Liver (tissue), 8 donors: ENCODE measurements at regions not wholly inside any gene's neighbourhood (a gene's known extent, or its start where the extent isn't known, plus 50 kb on each side); places are given as distances from the start of the nearest gene placed in this dataset.

Source experiments
- DNase-seq: peaks from one replicate; pipeline ENCODE4 v3.0.0-alpha.2; 2017; ENCODE audit warnings: low spot score
- H3K27ac ChIP-seq, 2 donors: one replicate each; pipeline ENCODE4 v1.7.0; 2013; ENCODE audit warnings: inconsistent platforms in 2 of 2, low read length in 2 of 2, control low read depth in 1 of 2, low read depth in 1 of 2, mild to moderate bottlenecking in 1 of 2
- H3K27me3 ChIP-seq, 4 donors: one replicate each; pipeline versions ENCODE4 v1.6.1 to v1.7.0; 2013; ENCODE audit warnings: low read length in 3 of 4, inconsistent platforms in 1 of 4, mild to moderate bottlenecking in 1 of 4, moderate library complexity in 1 of 4; ENCODE audit not compliant: control insufficient read depth in 4 of 4, insufficient read depth in 4 of 4
- H3K36me3 ChIP-seq, 4 donors: one replicate each; pipeline versions ENCODE4 v1.6.1 to v1.7.0; 2013; ENCODE audit warnings: low read length in 3 of 4, mild to moderate bottlenecking in 3 of 4, low read depth in 1 of 4, moderate library complexity in 1 of 4; ENCODE audit not compliant: control insufficient read depth in 4 of 4, insufficient read depth in 3 of 4
- H3K4me1 ChIP-seq, 4 donors: one replicate each; pipeline versions ENCODE4 v1.6.1 to v1.7.0; 2013; ENCODE audit warnings: low read length in 3 of 4, mild to moderate bottlenecking in 3 of 4, moderate library complexity in 1 of 4; ENCODE audit not compliant: control insufficient read depth in 4 of 4, insufficient read depth in 4 of 4
- H3K4me3 ChIP-seq, 3 donors: one replicate each; pipeline versions ENCODE4 v1.6.1 to v1.7.0; 2013; ENCODE audit warnings: low read length in 3 of 3, control low read depth in 1 of 3, low read depth in 1 of 3, mild to moderate bottlenecking in 1 of 3
- H3K9ac ChIP-seq, 2 donors: one replicate each; pipeline ENCODE4 v1.7.0; 2013; ENCODE audit warnings: low read length in 2 of 2, mild to moderate bottlenecking in 2 of 2, moderate library complexity in 2 of 2, control low read depth in 1 of 2, low read depth in 1 of 2
- H3K9me3 ChIP-seq, 4 donors: one replicate each; pipeline versions ENCODE4 v1.6.1 to v1.7.0; 2013; ENCODE audit warnings: low read length in 3 of 4; ENCODE audit not compliant: control insufficient read depth in 4 of 4
- ATF3 ChIP-seq: IDR thresholded peaks from 2 replicates; pipeline ENCODE4 v1.6.1; 2016; ENCODE audit warnings: antibody characterized with exemption
- FOXA1 ChIP-seq: IDR thresholded peaks from 2 replicates; pipeline ENCODE4 v1.6.1; 2016; ENCODE audit warnings: antibody characterized with exemption
- GABPA ChIP-seq, 2 donors: IDR thresholded peaks in 1 of 2; conservative IDR thresholded peaks in 1 of 2; 2 replicates each; pipeline ENCODE4 v1.6.1; 2016; ENCODE audit warnings: antibody characterized with exemption in 2 of 2, mild to moderate bottlenecking in 1 of 2, moderate library complexity in 1 of 2
- HNF4A ChIP-seq, 2 donors: conservative IDR thresholded peaks; 2 replicates each; pipeline ENCODE4 v1.6.1; 2016; ENCODE audit warnings: antibody characterized with exemption in 2 of 2, mild to moderate bottlenecking in 2 of 2
- HNF4G ChIP-seq: IDR thresholded peaks from 2 replicates; pipeline ENCODE4 v1.6.1; 2016; ENCODE audit warnings: antibody characterized with exemption
- JUND ChIP-seq, 2 donors: IDR thresholded peaks; 2 replicates each; pipeline ENCODE4 v1.6.1; 2016; ENCODE audit warnings: antibody characterized with exemption in 2 of 2
- MAX ChIP-seq: IDR thresholded peaks from 2 replicates; pipeline ENCODE4 v1.6.1; 2016; ENCODE audit warnings: antibody characterized with exemption
- NR2F2 ChIP-seq: IDR thresholded peaks from 2 replicates; pipeline ENCODE4 v1.6.1; 2016; ENCODE audit warnings: antibody characterized with exemption
- RAD21 ChIP-seq, 2 donors: IDR thresholded peaks; 2 replicates each; pipeline ENCODE4 v1.6.1; 2016; ENCODE audit warnings: antibody characterized with exemption in 2 of 2, mild to moderate bottlenecking in 2 of 2
- REST ChIP-seq: IDR thresholded peaks from 2 replicates; pipeline ENCODE4 v1.6.1; 2016; ENCODE audit warnings: antibody characterized with exemption, mild to moderate bottlenecking
- RXRA ChIP-seq, 2 donors: IDR thresholded peaks; 2 replicates each; pipeline ENCODE4 v1.6.1; 2017 to 2018; ENCODE audit warnings: antibody characterized with exemption in 2 of 2, mild to moderate bottlenecking in 1 of 2
- SP1 ChIP-seq: IDR thresholded peaks from 2 replicates; pipeline ENCODE4 v1.6.1; 2018; ENCODE audit warnings: antibody characterized with exemption, mild to moderate bottlenecking
- TAF1 ChIP-seq: conservative IDR thresholded peaks from 2 replicates; pipeline ENCODE4 v1.6.1; 2016; ENCODE audit warnings: antibody characterized with exemption, mild to moderate bottlenecking
- YY1 ChIP-seq: IDR thresholded peaks from 2 replicates; pipeline ENCODE4 v1.6.1; 2016; ENCODE audit warnings: antibody characterized with exemption, mild to moderate bottlenecking
- WGBS: extraction: QIAGEN DNeasy Blood & Tissue Kit; methylation state at CpG from one replicate; pipeline ENCODE4 v1.1.7; 2013; 5-methylcytosine and 5-hydroxymethylcytosine counted together
- TF ChIP-seq, protein P1 (sequence below): fragments of 150-350 bp; IDR thresholded peaks from 2 replicates; pipeline ENCODE4 v1.5.1; 2017; ENCODE audit warnings: improper control_type of control experiment, low read depth, low read length; ENCODE audit not compliant: missing input control
- TF ChIP-seq, protein P2 (sequence below): IDR thresholded peaks from 2 replicates; pipeline ENCODE4 v1.6.1; 2016; ENCODE audit warnings: antibody characterized with exemption
- donor health status: healthy.
- donor health status: healthy.
- donor health status: healthy.
- donor health status: healthy.
- donor health status: healthy.

- Histone ChIP-seq H3K27me3 (no peaks in the 10 kb centered on the region), H3K36me3 (no peaks in the 10 kb centered on the region), H3K9ac (no peak overlapping the region), H3K9me3 (no peaks in the 10 kb centered on the region), H3K4me1 (no peaks in the 10 kb centered on the region), H3K27ac (no peak overlapping the region), H3K4me3 (no peak overlapping the region)
- TF ChIP-seq FOXA1: no peak
- TF ChIP-seq GABPA (IDR thresholded peaks at IDR 0.05 in 1 of 2, conservative IDR thresholded peaks at IDR 0.05 in 1 of 2): no peak
- no peak for TF ChIP-seq HNF4G
- no peak for TF ChIP-seq RXRA (IDR thresholded peaks at IDR 0.05)
- TF ChIP-seq NR2F2: no peak
- TF ChIP-seq MAX: no peak
- no peak for TF ChIP-seq REST
- TF ChIP-seq ATF3: no peak
- no peak for TF ChIP-seq RAD21 (IDR thresholded peaks at IDR 0.05)
- WGBS: 81% methylated on average over 6 of the region's 6 CpGs
- no peak for DNase-seq
Observed at GRCh38 chr2:234375176-234375880, 121.6 kb downstream of the ARL4C start.

DNA sequence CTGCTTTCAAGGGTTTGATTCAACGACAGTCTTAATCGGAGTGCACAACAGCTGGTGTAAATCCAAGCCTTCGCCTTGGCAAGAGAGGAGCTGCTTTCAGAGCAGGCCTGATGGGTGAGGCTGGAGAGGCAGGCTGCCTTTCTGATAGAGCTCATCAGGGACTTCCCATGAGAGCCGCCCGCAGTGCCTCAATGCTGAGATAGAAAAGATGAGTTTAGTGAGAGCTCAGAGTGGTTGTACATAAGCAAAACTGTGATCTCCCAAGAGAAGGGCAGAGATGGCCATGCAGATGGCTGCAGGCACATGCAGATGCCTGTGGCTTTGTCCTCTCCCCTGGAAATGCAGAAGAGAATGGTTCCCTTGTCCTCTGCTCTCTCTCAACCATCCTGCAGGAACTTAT lies 122.1 kb downstream of the ARL4C start:
- WGBS: 89% methylated on average over 5 of the region's 5 CpGs
- H3K4me1 ChIP-seq: no peaks in the 10 kb centered on the region
- no peaks in the 10 kb centered on the region for H3K36me3 ChIP-seq
- H3K27ac ChIP-seq: no peak overlapping the region
- no peak for DNase-seq
- no peaks in the 10 kb centered on the region for H3K9me3 ChIP-seq
- H3K27me3 ChIP-seq: no peaks in the 10 kb centered on the region
- no peak for TF ChIP-seq HNF4A (conservative IDR thresholded peaks at IDR 0.05)
- no peak for TF ChIP-seq YY1
- no peak for TF ChIP-seq MAX
- TF ChIP-seq, protein P1, sequence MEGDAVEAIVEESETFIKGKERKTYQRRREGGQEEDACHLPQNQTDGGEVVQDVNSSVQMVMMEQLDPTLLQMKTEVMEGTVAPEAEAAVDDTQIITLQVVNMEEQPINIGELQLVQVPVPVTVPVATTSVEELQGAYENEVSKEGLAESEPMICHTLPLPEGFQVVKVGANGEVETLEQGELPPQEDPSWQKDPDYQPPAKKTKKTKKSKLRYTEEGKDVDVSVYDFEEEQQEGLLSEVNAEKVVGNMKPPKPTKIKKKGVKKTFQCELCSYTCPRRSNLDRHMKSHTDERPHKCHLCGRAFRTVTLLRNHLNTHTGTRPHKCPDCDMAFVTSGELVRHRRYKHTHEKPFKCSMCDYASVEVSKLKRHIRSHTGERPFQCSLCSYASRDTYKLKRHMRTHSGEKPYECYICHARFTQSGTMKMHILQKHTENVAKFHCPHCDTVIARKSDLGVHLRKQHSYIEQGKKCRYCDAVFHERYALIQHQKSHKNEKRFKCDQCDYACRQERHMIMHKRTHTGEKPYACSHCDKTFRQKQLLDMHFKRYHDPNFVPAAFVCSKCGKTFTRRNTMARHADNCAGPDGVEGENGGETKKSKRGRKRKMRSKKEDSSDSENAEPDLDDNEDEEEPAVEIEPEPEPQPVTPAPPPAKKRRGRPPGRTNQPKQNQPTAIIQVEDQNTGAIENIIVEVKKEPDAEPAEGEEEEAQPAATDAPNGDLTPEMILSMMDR: no peak
- no peak for TF ChIP-seq SP1
- no peak for TF ChIP-seq TAF1
- TF ChIP-seq RXRA (IDR thresholded peaks at IDR 0.05): no peak
- TF ChIP-seq, protein P2, sequence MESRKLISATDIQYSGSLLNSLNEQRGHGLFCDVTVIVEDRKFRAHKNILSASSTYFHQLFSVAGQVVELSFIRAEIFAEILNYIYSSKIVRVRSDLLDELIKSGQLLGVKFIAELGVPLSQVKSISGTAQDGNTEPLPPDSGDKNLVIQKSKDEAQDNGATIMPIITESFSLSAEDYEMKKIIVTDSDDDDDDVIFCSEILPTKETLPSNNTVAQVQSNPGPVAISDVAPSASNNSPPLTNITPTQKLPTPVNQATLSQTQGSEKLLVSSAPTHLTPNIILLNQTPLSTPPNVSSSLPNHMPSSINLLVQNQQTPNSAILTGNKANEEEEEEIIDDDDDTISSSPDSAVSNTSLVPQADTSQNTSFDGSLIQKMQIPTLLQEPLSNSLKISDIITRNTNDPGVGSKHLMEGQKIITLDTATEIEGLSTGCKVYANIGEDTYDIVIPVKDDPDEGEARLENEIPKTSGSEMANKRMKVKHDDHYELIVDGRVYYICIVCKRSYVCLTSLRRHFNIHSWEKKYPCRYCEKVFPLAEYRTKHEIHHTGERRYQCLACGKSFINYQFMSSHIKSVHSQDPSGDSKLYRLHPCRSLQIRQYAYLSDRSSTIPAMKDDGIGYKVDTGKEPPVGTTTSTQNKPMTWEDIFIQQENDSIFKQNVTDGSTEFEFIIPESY: no peak
- no peak for TF ChIP-seq REST
- no peak for TF ChIP-seq GABPA (IDR thresholded peaks at IDR 0.05 in 1 of 2, conservative IDR thresholded peaks at IDR 0.05 in 1 of 2)
- TF ChIP-seq JUND (IDR thresholded peaks at IDR 0.05): no peak
- no peak for TF ChIP-seq ATF3
- no peak for TF ChIP-seq RAD21 (IDR thresholded peaks at IDR 0.05)
- no peak overlapping the region for H3K4me3 ChIP-seq
- H3K9ac ChIP-seq: no peak overlapping the region
